UCSD-AML1 (cell line): ENCODE measurements at regions not wholly inside any gene's neighbourhood (a gene's known extent, or its start where the extent isn't known, plus 50 kb on each side); places are given as distances from the start of the nearest gene placed in this dataset.

Experiments
- DNase-seq: peaks from one replicate; lab custom pipeline; 2025; ENCODE audit not compliant: unreplicated experiment; lab: John Stamatoyannopoulos, UW

- no peak for DNase-seq
These were observed 58.8 kb upstream of the ZNF804B start for GRCh38 chr7:88700725-88701124.

GRCh38 chr7:88694207-88694606 is 65.3 kb upstream of the ZNF804B start:
- no peak for DNase-seq

- DNase-seq: no peak
These were observed 66.4 kb upstream of the ZNF804B start for GRCh38 chr7:88693131-88693530.

GRCh38 chr7:88692493-88692892 is 67.0 kb upstream of the ZNF804B start:
- DNase-seq: no peak

GRCh38 chr7:88689821-88690220 is 69.7 kb upstream of the ZNF804B start:
- DNase-seq: no peak

GRCh38 chr7:88688222-88688621 is 71.3 kb upstream of the ZNF804B start:
- no peak for DNase-seq

GRCh38 chr7:88686468-88687229 is 72.9 kb upstream of the ZNF804B start:
- DNase-seq: no peak

GRCh38 chr7:88681682-88682081 is 77.8 kb upstream of the ZNF804B start:
- DNase-seq: no peak

- no peak for DNase-seq
These were observed 89.0 kb upstream of the ZNF804B start for GRCh38 chr7:88670536-88670935.

GRCh38 chr7:88669913-88670312 is 89.6 kb upstream of the ZNF804B start:
- DNase-seq: no peak

GRCh38 chr7:88668591-88668990 is 90.9 kb upstream of the ZNF804B start:
- DNase-seq: no peak

GRCh38 chr7:88666626-88667025 is 92.9 kb upstream of the ZNF804B start:
- DNase-seq: no peak

GRCh38 chr7:88665892-88666514 is 93.5 kb upstream of the ZNF804B start:
- DNase-seq: no peak

- no peak for DNase-seq
These were observed 94.8 kb upstream of the ZNF804B start for GRCh38 chr7:88664630-88665233.

- no peak for DNase-seq
These were observed 97.6 kb upstream of the ZNF804B start for GRCh38 chr7:88661921-88662320.

GRCh38 chr7:88647825-88648224 is 111.7 kb upstream of the ZNF804B start:
- DNase-seq: no peak

- no peak for DNase-seq
These were observed 120.9 kb upstream of the ZNF804B start for GRCh38 chr7:88638583-88638982.

- DNase-seq: no peak
These were observed 121.7 kb upstream of the ZNF804B start for GRCh38 chr7:88637795-88638194.

- DNase-seq: no peak
These were observed 124.4 kb upstream of the ZNF804B start for GRCh38 chr7:88635149-88635548.

GRCh38 chr7:88629559-88629958 is 129.9 kb upstream of the ZNF804B start:
- DNase-seq: no peak

GRCh38 chr7:88628363-88629085 is 131.0 kb upstream of the ZNF804B start:
- DNase-seq: no peak

GRCh38 chr7:88617185-88617584 is 142.3 kb upstream of the ZNF804B start:
- no peak for DNase-seq
